Astrocyte of the cerebellum (primary cell): ENCODE measurements at regions not wholly inside any gene's neighbourhood (a gene's known extent, or its start where the extent isn't known, plus 50 kb on each side); places are given as distances from the start of the nearest gene placed in this dataset.

Experiments used
- DNase-seq: peaks from one replicate; pipeline ENCODE4 v3.0.0-alpha.2; 2011; ENCODE audit warnings: low read depth
- H3K4me3 ChIP-seq: 2 replicates; pipeline ENCODE4 v1.5.1; 2011; ENCODE audit warnings: mild to moderate bottlenecking, low read depth, low read length, moderate library complexity
- CTCF ChIP-seq: IDR thresholded peaks from 2 replicates; pipeline ENCODE4 v1.5.1; 2012; ENCODE audit warnings: low read length, low read depth, moderate library complexity, mild to moderate bottlenecking; ENCODE audit errors: missing control alignments
- in situ Hi-C: cut with HindIII; loops from 2 replicates; pipeline ENCODE4 v1.10.0; 2017; ENCODE audit warnings: low sequenced_read_pairs

- no peak for TF ChIP-seq CTCF
- no peak for DNase-seq
- in situ Hi-C loops, result no loop called here
- H3K4me3 ChIP-seq, result no peak overlapping the region
These were observed 585.1 kb downstream of the QKI start for GRCh38 chr6:163999475-164000125.

GRCh38 chr6:163998496-163998895 is 584.0 kb downstream of the QKI start:
- H3K4me3 ChIP-seq, result no peak overlapping the region
- TF ChIP-seq CTCF, result no peak
- no peak for DNase-seq
- in situ Hi-C loops, result no loop called here

GRCh38 chr6:163996491-163996890 is 582.0 kb downstream of the QKI start:
- DNase-seq, result no peak
- TF ChIP-seq CTCF, result no peak
- H3K4me3 ChIP-seq, result no peak overlapping the region
- in situ Hi-C loops, result no loop called here

- no peak for DNase-seq
- no peak for TF ChIP-seq CTCF
- in situ Hi-C loops, result no loop called here
- no peak overlapping the region for H3K4me3 ChIP-seq
These were observed 580.0 kb downstream of the QKI start for GRCh38 chr6:163994566-163994965.

GRCh38 chr6:163992701-163993100 is 578.2 kb downstream of the QKI start:
- in situ Hi-C loops, result no loop called here
- no peak for DNase-seq
- no peak for TF ChIP-seq CTCF
- H3K4me3 ChIP-seq, result no peak overlapping the region

GRCh38 chr6:163992056-163992455 is 577.5 kb downstream of the QKI start:
- no peak for DNase-seq
- TF ChIP-seq CTCF, result no peak
- in situ Hi-C loops, result no loop called here
- H3K4me3 ChIP-seq, result no peak overlapping the region
